ENCODE measurements at regions not wholly inside any gene's neighbourhood (a gene's known extent, or its start where the extent isn't known, plus 50 kb on each side); places are given as distances from the start of the nearest gene placed in this dataset.
"Not testable (repeated sequence)": the region's sequence is repeated elsewhere in the genome, so short reads cannot be mapped to it uniquely, and the experiment has no call there.

DNA sequence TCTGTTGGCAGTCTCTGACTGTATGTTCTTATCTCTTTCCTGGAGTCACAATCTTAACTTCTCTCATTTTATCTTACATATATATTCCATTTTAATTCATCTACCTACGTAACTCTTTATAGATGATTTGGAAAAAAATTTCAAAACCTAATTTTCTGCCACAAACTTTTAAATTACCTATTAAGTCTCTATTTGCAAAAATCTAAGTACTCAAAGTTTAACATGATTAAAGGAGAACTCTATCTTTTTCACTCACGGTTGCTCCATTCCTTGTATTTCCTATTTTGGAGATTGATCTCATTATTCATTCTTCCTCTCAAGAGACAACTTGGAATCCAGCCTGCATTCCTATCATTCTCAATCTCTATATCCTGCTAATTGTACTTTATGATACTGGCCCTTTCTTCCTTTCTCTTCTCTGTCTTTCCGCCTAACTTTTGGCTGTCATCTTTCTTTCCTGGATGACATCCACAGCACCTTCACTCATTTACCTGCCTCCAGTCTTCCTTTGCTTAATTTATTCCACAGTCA lies 1071.1 kb upstream of the CITED2 start:
- DNase-seq (ENCODE audit: low spot score): no peak

DNA sequence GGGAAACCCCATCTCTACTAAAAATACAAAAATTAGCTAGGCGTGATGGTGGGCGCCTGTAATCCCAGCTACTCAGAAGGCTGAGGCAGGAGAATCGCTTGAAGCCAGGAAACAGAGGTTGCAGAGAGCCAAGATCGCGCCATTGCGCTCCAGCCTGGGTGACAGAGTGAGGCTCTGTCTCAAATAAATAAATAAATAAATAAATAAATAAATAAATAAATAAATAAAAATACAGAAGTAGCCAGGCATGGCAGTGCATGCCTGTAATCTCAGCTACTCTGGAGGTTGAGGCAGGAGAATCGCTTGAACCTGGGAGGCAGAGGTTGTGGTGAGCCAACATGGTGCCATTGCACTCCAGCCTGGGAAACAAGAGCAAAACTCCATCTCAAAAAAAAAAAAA lies 1068.7 kb upstream of the CITED2 start:
- DNase-seq (ENCODE audit: low spot score): not testable (repeated sequence)

DNA sequence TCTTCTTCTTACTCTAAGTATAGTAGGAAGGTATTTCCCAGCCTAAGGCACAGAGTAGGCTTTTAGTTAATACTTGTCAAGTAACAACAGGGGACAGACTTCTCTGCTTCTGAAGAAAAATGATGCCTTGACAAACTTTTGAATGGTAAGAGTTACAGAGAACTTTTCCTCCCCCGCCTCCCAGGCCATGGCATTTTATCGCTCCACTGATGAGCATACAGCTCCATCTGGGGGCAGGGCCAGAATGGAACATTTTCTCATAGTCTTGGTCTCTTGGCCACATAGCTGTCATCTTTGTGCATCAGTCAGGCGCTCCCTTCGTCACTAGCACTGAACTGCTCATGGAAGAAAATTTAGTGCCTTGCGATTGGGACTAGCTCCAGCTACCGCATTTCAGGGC lies 1066.8 kb upstream of the CITED2 start:
- DNase-seq (ENCODE audit: low spot score): no peak

DNA sequence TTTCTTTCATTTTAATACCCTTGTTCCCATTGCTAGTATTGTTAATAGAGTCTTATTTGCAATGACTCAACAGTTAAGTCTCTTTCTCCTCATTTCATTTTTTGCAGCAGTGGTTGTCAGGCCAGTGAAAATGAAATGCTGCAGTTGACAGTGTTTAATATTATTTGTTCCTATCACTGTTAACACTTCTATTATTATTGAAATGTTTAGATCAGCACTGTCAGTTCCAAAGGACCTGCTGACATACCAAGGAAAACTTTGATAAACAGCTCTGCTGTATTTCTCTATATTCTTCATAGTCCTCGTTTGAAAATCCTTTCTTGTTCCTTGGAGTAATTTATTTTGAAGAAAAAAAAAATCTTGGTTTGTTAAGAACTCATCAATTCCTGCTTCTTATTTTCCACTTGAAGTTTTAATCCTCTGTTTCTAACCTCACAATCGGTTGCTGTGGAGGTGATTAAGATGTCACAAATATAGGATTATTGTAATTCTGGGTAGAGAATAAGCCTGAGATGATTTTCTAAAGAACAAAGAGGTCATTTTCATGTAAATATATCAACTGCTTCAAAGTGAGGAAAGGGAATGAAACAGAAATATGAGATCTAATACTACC lies 1065.9 kb upstream of the CITED2 start:
- DNase-seq (ENCODE audit: low spot score): no peak

DNA sequence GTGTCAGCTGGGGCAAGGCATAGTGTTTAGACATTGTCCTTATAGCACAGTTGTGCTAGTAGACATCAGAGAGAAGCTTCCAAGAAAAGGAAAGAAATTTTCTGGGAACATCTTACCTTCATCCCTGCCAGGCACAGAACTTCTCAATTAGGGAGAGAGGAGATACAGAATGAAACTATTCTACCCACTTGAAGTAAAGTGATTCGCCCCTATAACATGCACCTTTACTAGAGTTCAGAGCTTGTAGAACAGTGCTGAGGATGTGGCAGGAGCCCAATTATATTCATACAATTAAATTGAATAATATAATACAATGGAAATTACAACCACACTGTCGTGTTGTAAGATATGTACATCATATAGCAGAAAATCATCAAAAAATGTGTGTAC lies 1063.9 kb upstream of the CITED2 start:
- no peak for DNase-seq (ENCODE audit: low spot score)

DNA sequence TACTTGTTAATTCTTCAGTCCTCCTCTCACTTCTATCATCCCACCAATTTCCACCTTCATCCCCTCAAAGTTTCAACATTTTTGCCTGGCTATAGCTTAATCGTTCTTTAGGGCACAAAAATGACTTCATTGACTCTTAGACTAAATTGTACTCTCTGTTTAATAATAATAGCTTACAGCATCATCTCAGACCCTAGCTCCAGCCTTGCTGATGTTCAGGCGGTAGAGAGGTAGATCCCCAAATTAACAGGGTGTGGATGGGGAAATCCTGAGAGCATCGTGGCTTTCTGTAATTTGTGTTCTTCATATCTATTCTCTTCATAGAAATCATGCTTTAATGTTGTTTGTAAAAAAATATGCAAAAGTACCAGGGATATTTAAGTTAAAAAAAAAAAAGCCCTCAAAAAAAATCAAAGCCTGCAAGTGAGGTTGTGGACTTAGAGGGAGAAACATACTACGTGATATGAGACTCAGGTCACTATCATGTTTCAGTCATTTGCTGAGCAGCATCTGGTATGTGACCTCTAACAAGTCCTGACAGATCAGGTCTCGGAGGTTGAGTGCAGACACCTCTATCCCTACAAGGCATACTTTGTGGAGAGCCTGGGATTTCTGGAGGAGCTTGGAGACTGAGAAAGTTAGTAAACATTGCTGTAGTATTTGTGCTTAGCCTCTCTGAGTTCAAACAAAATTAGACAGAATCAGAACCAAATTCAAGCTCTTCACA lies 1063.3 kb upstream of the CITED2 start:
- no peak for DNase-seq (ENCODE audit: low spot score)

DNA sequence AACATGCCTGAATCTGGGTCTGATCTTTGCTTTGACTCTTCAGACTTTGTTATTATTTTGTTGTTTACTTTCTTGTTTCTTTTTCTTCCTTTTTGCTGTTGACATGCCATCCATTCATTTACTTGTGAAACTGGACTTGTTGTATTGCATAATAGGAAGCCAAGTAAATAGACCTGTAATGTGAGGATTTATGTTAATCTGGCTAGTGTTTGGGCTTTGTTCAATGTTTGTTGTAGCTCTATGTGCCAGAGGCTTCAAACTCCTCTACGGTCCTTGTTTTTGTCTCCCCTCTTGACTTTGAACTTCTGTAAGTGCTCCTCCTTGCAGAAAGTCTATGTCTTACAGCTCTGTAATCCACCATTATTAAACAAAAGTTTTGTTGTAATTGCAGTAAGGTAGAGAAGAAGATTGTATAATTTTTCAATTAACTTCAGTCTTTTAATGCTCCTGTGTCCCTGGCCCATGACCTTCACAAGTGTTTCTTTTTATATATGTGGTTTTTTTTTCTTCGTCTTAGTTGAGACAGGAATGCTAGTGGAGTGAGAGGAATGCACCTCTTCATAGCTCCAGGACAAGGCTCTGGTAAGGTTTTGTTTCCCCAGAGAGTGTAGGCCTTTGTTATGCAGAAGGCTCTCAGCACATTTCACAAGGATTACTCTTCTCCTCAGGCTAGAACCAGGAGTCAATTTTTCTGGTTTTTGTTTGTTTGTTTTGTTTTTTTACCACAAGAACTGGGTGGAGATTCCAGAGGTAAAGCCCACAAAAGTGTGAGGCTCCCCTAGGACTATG lies 1061.8 kb upstream of the CITED2 start:
- no peak for DNase-seq (ENCODE audit: low spot score)

DNA sequence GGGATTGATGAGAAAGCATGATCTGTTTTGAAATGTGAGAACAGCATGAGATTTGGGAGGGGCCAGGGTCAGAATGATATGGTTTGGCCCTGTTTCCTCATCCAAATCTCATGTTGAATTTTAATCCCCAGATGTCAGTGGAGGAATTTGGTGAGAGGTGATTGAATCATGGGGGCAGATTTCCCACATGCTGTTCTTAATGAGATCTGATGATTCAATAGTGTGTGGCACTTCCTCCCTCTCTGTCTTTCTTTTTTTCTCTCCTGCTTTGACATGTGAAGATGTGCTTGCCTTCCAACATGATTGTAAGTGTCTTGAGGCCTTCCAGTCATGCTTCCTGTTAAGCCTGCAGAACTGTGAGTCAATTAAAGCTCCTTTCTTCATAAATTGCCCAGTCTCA lies 1060.3 kb upstream of the CITED2 start:
- no peak for DNase-seq (ENCODE audit: low spot score)

DNA sequence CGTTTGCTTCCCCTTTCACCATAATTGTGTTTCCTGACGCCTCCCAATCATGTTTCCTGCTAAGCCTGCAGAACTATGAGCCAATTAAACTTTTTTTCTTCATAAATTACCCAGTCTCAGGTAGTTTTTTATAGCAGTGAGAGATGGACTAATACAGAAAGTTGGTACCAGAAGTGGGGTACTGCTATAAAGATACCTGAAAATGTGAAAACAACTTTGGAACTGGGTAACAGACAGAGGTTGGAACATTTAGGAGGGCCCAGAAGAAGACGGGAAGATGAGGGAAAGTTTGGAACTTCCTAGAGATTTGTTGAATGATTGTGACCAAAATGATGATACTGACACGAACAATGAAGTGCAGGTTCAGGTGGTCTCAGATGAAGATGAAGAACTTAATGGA lies 1058.6 kb upstream of the CITED2 start:
- no peak for DNase-seq (ENCODE audit: low spot score)

DNA sequence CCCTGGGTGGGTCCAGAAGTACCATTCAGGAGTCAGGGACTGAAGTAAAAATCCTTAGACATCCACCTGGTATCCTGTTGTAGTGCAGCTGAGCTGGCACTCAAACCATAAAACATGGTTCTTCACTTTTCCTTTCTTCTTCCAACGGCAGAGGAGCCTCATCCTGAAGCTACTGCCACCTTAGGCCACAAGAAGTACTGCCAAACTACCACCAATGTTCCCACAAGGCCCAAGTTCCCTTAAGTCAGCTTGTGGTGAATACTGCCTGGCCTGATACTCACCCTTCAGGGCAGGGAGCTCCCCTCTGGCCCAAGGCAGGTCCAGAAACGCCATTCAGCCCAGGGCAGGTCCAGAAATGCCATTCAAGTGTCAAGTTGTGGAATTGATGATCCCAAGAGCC lies 1053.4 kb upstream of the CITED2 start:
- DNase-seq (ENCODE audit: low spot score): no peak

DNA sequence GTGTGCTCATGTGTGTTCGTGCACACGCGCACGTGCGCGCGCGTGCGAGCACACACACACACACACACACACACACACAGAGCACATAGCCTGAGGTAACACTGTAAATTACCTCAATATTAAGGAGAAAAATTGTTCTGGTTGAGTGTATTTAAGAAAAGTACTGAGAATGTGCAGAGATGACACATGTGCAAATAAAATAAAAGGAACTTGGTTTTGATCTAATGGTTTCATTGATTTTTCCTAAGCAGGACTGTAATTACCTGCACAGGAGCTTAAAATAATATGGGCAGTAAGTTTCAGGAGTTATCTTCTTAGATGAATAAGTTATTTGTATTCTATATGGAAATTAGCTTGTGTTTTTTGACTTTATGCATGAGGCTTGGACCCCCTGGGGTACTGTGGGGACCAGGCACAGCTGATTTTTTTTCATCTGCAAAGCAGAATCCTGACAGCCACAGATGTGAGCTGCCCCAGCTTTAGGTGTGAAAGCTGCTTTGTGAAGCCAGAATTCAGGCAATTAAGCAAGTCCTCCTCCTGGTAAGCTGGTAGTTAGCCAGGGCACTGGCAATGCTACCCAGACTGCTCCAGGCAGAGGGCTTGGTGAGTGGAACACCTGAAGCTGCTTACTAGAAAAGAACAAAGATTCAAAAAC lies 1040.6 kb upstream of the CITED2 start:
- no peak for DNase-seq (ENCODE audit: low spot score)

DNA sequence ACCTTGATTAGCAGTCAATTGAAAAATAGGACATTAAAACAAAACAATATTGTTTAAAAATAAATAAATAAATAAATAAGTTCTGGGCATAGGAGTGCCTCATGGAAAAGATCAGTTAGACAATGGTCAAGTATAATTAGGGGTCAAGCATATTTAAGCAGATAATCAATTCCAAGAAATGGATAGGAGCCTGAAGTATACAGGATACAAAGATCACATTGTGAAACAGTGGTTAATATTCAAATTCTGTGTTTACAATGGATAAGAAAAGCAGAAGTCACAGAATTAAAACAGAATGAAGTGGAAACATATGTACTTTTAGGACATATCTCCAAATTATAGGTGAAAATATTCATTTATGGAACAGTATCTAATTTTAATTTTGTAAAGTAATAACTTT lies 1028.6 kb upstream of the CITED2 start:
- DNase-seq (ENCODE audit: low spot score): no peak

DNA sequence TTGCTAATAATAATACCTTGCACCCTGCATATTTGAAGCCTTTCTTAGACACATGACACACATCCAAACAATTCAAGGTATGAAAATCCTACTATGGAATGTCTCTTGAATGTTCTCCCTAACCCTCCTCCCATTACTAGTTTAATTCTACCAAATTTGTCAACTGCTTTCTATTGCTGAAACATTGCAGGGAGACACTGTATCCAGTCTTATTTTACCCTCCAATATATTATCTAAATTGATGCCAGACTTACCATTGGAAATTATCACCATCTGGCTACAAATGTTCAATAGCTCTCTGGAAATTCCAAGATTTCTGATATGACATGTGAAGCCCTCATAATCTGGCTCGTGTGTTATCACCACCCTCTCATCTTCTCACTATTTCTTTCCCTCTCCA lies 1027.3 kb upstream of the CITED2 start:
- DNase-seq (ENCODE audit: low spot score): no peak

DNA sequence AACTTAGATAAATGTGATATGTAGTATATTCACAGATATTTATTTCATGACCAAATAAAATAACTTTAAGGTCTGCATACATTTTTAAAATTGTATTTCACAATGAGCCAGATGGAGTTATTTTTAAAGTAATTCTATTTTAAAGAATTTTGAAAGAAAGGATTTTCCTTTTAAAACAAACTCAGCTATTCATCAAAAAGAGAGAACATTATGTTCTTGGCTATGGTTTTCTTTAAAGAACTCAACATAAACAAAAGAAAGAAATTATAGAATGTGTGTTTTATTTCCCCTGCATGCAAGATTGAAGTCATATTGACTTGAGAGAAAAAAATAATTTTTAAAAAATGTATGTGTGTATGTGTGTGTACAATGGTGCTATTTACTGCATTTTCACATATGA lies 1023.6 kb upstream of the CITED2 start:
- no peak for DNase-seq (ENCODE audit: low spot score)

DNA sequence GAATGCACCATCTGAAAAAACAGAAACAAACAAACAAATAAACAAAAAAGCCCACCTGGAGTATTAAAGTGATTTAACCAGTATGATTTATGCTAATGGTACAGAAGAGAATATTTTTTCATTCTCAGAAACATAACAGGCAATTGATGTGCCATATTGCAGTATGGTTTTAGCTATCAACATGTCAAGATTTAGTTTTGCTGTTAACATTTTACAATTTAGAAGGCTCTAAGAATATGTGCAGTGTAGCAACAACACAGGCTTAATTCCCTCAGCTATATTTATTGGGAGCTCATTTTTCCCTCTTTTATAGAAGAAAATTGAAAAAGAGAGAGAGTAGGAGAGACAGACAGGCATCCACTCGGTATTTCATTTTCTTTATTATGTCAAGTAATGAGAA lies 1022.7 kb upstream of the CITED2 start:
- no peak for DNase-seq (ENCODE audit: low spot score)

DNA sequence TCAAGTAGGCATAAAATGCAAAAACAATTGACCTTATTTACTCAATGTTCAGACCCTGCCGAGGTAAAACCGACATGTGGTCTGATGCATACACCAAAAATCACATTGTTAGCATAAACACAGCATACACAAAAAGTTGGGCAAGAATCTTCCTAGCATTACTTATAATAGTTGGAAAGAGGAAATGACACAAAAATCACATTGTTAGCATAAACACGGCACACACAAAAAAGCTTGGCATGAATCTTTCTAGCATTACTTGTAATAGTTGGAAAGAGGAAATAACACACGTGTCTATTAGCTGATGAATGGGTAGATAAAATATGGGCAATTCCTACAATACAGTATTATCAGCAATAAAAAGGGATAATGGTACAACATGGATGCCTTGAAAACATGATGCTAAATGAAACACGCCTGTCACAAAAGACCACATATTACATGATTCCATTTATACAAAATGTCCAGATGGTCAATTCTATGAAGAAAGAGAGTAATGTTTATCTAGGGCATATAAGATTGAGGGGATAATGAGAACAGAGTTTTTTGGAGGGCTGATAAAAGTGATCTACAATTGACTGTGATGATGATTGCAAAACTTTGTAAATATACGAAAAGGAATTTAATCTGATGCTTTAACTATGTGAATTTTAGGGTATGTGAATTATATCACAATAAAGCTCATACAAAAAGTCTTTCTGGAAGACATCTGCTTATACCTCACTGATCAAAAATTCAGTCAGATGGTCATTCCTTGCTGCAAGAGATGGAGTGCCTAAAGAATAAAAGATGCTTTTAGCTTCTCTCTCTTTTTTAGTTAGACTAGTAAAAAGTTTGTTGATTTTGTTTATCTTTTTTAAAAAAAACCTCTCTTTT lies 1019.5 kb upstream of the CITED2 start:
- no peak for DNase-seq (ENCODE audit: low spot score)

DNA sequence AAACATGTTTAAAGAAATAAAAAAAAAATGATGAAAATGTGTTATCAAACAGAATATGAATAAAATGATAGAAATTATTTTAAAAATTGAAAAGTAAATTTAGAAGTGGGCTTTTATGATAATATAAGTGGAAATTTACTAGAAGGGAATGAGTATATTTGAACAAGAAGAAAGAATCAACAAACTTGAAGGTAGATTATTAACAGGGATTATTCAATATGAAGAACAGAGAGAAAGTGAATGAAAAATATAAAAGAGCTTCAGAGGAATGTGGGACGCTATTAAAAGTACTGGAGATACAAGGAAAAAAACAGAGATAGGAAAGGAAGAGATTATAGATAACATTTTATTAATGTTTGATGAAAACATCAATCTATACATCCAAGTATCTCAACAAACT lies 1014.4 kb upstream of the CITED2 start:
- no peak for DNase-seq (ENCODE audit: low spot score)

DNA sequence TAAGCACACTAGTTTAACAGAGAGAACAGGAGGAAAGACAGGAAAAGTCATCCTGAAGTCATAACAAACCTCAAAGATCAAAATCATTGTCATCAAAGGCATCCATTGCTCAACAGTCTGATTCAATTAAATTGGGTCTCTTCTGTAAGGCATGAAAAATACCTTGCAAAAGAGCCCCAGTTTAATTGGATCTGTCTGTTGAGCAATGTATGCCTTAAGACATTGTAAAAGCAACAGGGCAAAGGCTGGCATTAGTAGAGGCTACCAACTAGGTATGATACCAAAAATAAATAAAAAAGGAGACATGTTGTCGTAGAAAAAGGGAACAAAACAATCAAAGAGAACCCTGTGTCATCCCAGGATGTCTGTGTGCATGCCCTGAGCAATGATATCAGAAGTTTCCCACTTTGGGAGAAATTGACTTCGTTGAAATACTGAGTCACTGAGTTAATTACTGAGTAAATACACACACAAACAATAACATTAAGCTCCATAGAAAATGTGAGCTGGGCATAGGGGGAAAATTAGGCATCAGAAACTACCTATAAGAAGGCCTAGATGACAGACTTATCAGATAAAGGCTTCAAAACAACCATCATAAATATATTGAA lies 1013.8 kb upstream of the CITED2 start:
- no peak for DNase-seq (ENCODE audit: low spot score)

DNA sequence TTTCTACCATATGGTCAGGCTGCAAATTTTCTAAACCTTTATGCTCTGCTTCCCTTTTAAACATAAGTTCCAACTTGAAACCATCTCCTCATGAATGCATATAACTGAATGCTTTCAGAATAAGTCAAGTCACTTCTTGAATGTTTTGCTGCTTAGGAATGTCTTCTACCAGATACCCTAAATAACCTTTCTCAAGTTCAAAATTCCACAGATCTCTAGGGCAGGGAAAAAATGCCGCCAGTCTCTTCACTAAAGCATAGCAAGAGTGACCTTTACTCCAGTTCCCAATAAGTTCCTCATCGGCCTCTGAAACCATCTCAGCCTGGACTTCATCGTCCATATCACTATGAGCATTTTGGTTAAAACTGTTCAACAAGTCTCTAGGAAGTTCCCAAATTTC lies 1011.2 kb upstream of the CITED2 start:
- DNase-seq (ENCODE audit: low spot score): no peak

DNA sequence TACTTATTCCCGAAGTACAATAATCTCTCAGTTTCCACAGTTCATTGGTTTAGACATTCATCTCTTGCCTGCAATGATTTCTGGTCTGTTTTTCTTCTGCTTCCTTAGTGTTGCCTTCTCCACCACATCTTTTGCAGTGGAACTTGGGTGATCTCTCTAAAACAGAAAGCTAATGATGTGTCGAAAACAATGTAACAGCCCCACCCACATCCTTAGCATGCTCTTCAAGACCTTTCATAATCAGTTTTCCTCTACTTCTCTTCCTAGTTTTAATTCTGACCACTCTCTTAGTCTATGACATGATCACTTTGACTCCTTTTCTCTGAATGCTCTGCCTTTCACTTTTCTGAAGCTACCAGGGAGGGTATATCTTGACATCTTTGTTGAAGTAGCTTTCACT lies 1007.9 kb upstream of the CITED2 start:
- no peak for DNase-seq (ENCODE audit: low spot score)
